GM19467 (cell line): ENCODE measurements at regions not wholly inside any gene's neighbourhood (a gene's known extent, or its start where the extent isn't known, plus 50 kb on each side); places are given as distances from the start of the nearest gene placed in this dataset.
A peak's percentile ranks its signal among the peaks of the same experiment; 100 is the strongest.

Experiments used
- ATAC-seq: cut with Tn5 transposase; IDR thresholded peaks from one replicate; pipeline ENCODE4 v1.9.1; 2021; ENCODE audit warnings: mild to moderate bottlenecking, moderate library complexity; ENCODE audit not compliant: unreplicated experiment

DNA sequence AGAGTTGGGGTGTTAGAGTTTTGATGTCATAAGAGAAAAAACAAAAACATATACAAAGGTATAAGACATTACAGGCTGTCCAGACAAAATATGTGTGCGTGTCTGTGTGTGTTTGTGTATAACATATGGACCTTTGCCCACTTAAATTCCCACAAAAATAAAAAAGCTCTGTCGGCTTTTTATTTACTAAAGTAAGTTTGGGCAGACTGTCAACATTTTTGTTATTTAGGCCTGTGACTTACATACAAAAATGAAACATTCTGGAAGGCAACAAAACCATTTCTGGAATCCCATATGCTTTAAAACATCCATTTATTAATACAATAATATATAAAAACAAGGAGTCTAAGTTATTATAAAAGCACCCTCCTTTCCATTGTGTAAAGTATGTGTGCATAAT lies 960.1 kb upstream of the FAT3 start:
- ATAC-seq: no peak

DNA sequence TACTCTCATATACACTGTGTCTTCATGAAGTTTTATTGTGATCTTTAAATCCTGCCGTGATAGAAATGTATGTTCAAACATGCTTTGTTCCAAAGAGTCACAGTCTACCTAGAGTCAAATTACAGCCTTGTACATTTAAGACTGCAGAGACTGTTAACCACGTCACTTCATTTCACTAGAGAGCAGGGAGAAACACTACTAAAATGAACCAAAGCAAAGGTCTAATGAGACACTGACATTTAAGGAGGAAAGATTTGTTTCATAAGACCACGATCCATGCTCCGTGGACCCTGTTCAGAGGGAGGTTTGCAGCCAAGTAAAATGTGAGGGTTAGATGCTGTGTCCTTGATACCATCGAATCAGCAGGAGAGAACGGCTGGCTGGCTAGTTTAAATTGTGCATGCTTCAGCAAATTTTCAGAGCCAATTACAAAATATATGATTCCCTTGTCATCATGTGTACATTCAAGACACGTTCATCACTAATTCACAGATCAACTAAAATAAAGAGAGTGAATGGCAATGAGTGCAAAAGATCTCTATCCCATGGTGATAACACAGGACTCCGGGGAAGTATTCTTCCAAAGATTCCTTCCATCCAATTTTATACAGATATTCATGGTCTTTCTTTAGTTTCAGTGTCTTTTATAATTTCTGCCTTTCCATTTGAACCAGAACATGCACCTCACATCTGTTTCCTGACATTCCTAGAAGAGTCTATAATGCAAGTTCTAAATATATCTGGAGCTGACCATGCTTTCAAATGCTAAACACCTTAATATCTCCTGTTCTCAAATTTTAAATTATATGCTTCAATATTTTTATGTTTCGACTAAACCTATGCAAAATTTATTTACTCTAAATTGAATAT lies 960.9 kb upstream of the FAT3 start:
- ATAC-seq: no peak

DNA sequence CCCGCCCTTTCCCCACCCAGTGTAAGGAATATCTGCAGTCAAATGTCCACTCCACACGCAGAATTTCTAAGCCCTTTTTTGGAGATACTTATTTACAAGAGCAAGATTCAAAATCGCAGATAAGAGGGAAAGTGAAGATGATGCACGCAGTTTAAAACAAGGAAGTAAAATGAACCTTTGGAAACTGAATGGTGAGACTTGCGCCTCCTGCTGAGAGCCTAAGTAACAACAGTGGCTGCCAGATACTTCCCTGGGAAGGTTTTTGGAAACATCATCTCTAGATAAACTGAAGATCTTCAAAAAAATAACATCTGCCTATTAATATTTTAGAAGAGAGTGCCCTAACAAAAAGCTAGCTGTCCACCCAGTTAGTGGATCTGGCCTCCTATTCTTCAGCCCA lies 963.1 kb upstream of the FAT3 start:
- no peak for ATAC-seq

DNA sequence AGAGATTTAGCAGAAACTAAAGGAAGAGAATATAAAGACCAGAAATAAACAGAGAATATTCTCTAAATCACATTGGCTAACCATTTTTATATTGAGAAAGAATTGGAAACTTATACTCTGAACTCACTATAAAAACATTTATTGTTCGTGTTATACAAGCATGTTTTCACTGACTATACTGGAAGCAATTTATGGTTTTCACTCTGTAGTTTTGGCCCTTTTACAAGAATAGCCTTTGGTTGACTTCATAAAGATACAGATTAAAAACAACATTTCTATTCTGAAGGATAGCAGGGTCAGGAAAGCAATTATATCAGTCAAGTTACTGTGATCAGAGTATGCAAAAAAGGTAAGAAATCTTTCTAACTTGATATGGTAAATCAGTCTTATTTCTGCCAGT lies 965.7 kb upstream of the FAT3 start:
- ATAC-seq: no peak

DNA sequence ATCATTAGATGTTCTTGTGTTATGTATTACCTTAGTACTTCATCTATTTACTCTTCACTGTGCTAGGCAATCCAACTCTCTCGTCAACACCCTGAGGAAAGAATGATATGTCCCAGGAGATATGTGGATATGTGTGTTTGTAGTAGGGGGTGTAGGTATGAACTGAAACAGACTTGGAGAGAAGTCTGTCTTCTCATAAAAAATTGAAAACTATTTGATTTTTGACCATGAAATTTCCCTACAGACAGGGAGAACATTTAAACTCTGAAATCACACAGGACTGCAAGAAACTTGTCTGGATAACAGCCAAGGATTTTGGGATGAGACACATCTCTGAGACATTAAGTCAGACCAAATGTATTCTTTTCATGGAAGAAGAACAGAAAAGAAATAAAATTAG lies 967.0 kb upstream of the FAT3 start:
- no peak for ATAC-seq

DNA sequence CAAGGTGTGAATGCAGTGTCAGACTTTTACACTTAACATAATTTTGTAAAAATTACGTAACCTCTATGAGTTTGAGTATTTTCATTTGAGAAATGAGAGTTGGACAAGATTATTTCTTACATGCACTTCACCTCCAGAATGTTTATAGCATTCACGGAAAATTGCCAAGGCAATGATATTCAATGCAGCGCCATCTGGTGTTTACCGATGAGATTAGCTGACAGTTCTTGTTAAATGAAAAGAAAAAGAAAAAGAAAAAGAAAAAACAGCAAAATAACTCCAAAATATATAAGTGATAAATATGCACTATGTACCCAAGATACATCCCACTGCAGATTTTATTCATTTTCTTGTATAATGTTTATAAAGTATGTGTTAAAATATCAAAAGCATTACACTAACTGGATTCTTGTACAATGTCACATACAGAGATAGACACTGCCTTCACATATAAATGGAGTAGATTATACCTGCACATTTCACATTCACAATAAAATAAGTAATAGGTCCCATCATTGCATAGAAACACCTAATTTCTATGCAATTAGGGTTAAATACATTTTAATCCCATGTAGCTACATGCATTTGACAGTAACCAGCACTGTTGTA lies 976.3 kb upstream of the FAT3 start:
- ATAC-seq: peak; percentile 56

DNA sequence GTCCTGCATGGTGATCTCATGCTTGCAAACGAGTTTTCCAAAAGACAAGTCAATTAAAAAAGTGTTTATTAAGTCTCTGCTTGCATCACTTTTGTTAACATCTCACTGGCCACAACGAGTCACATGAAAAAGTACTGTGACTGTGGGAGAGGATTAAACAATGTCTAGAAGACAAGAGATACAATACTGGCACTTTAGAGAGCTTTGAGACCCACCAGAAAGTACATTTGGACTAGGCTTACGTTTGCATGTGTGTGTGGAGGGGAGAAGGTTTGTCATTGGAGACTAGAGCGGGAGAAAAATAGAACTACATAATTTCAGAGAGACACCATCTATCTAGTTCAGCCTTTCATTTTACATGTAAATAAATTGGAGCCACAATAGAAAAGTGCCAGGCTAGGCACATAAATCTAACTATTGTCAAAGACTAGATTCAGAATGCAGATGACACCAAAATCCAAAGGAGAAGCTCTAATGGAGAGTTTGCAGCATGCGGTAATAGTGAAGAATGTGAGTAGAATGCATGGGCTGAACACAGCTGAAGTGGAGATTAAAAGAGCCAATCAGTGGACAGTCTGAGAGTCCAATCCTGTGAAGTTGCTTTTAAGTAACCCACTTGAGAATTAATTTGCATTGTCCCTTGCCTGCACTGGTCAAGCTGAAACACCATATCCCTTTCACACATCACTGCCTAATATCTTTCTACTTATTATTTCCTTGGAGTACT lies 977.4 kb upstream of the FAT3 start:
- no peak for ATAC-seq

DNA sequence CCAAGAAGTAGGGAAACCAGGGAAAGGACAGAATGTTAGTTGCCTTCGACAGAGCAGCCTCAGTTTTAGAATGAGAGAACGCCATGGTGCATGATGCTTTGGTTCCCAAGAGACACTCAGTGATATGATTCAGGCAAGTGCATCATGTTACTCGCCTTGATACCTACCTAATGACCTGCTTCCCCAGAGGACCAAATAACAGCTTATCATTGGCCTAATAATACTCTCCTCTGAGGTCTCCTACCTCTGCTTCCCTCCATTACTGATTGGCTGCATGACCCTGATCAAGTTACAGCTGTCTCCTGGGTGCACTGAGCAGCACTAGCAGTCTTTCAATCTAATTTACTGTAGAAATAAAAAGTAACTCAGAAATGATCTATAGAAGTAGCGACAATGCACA lies 979.7 kb upstream of the FAT3 start:
- ATAC-seq: no peak

DNA sequence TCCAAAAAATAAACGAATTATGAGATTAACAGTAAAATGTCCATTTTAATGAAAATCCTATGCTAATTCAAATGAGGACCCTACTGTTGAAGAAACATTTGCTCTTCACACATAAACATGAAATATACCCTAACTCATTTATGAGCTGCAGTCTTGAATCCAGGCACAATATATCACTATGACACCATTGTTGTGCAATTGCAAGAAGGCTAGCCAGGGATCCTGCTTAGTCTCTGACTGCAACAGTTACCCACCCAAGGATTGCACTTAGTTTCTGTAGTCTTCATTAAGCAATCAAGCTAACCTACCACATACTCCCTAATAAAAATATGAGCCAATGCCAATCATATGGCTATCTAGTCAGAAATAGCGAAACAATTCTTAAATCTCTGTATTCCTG lies 981.0 kb upstream of the FAT3 start:
- ATAC-seq: no peak

DNA sequence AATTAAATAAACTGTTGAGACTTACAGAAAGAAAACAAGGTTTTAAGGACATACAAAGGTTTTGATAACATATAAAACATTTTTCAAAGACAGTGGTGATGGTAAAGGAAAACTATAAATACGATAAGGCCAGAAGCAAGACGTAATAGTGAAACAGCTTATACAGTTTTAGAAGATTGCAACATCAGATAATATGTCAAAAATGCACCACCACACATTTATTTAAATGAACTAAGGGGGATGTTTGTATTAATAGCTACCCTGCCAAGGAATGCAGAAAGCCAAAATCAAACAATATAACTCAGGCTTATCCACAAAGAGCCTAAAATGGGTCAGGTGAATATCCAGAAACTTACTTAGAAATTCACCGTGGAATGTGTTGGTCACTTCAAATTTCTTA lies 981.6 kb upstream of the FAT3 start:
- no peak for ATAC-seq

DNA sequence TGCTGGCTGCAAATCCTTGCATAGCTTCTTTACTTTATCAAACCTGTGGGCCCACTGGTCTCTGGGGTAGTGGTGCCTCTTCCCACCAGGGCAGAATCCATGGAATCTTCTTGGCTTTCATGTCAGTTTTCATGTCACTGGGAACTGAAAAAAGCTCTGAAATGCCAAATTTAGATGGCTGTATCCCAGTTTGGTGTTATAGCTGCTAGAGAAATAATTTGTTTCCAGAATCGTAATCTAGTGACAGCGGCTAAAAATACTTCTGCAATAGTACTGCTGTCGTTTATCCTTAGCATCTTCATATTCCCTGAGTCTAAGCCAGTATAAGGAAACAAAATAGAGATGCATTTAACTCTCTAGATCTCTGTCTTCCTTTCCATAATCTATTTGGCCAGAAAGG lies 983.4 kb upstream of the FAT3 start:
- ATAC-seq: no peak

DNA sequence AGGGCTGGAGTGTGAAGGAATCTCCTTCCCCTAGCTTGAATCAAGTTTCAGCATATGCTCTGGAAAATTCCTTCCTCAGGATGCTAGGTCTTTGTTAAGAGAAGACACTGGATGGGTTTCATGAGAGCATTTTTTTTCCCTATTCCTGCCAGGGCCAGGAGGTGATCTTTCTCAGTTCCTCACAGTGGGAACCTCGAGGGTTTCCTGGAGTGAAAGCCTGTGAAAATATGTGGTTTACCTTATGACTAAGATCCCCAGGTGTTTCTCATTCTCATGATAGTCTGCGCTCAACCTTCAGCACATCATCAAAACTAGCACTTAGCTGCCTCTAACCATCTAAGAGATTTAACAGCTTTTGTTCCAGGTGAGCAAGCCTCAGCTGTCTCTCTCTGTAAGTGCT lies 985.3 kb upstream of the FAT3 start:
- no peak for ATAC-seq

DNA sequence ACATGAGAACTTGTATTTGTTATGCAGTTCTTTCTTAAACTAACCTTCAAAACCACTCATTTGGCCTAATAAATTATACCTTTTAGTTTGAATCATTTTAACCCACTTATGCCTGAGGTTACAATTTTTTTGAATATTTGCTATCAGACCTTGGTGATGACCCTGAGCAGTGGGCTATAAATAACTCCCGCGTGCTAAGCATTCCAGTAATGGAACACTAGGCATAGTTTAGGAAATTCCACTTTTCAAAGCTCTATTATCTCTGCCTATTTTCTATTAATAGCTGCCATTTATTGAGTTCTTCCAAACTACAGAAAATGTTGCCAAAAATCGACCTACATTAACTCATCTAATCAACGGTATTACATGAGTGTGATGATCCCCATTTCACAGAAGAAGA lies 993.4 kb upstream of the FAT3 start:
- no peak for ATAC-seq

DNA sequence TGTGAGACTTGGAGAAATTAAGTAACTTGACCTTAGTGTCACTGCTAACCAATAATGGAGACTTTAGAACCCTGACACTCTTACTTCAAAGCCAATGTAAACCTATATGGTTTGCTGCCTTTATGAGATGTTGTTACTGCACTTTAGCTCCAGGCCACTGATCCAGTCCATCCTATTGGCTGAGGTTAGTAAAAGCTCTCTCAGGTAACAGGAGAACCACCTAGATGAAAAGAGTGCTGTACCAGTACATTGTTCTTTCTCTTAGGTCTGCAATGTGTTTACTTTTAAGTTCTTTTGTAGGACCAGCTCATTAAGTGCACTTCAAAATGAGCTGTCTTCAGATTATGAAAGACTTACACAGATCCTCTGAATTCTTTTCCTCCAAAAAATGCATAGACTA lies 994.0 kb upstream of the FAT3 start:
- ATAC-seq: no peak

DNA sequence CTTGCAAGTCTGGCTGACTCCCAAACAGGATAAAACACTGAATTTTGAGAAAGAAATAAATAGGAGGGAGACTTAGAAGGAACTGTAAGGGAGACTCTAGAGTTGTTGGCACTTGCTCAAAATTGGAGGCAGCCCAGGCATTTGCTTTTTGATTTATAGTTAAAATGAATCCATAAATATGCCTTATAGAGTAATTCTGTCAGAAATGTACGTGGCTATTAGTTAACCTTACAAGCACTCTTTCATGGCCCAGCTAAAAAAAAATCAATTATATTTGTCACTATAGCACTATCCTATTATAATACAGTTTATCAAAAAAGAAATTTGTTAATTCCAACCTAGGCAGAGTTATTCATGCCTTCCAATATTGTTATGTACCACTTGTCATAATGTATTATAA lies 1000.0 kb upstream of the CHORDC1 start:
- ATAC-seq: no peak

DNA sequence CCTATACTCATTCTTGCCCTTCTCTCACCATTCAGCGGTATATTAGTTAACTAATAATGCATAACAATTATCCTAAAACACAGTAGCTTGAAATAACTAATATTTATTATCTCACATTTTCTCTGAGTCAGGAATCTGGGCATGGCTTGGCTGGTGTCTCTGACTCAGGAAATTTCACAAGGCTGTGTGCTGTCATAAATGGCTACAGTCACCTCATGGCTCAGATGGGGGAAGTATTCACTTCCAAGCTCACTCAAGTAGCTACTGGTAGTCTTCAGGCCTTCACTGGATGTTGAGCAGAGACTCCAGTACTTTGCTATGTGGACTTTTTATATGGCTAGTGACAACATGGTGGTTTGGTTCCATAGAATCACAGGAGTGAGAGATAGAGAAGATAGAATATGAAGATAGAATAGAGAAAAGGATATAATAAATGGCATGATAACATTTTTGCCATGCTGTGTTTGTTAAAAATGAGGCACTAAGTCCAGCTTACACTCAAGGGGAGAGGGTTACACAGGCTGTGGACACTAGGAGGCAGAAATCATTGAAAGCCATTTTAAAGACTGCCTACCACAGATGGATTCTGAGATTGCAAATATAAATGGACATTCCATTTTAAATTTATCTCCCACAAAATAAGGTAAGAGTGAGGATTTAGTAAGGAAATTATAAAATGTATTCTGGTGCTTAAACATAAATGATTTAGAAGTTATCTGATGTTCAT lies 997.8 kb upstream of the CHORDC1 start:
- ATAC-seq: no peak

DNA sequence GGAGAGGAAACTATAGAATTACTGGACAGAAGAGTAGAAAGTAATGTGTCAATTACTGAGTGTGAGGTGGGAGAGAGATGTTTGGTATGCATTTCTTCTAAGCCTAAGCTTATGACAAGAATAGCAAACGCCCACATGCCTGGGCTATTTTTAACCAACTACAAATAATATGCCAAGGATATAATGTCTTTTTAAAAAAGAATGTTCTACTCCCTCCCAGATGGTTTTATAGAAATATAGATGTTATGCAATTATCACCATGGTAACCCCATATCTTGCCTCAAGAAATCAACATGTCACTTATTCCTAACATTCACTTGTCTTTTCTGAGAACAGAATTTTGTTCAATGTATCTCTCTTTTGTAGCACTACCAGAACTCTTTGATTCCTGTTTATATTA lies 996.7 kb upstream of the CHORDC1 start:
- ATAC-seq: no peak

DNA sequence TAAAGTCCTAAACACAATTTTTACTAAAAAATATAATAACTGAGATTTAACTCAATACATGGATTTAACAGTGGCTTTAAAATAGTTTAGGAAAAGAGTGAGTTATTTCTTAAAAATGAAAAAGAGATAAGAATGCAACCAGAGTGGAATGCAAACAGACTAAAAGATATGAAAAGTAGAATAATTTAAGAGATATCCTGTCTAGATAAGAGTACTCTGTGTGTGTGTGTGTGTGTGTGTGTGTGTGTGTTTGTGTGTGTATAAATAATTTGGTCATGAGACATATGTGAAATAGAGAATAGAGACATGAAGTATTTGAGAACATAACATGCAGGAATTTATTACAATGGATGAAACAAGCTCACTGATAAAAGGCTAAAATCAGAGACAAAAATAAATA lies 986.9 kb upstream of the CHORDC1 start:
- ATAC-seq: no peak

DNA sequence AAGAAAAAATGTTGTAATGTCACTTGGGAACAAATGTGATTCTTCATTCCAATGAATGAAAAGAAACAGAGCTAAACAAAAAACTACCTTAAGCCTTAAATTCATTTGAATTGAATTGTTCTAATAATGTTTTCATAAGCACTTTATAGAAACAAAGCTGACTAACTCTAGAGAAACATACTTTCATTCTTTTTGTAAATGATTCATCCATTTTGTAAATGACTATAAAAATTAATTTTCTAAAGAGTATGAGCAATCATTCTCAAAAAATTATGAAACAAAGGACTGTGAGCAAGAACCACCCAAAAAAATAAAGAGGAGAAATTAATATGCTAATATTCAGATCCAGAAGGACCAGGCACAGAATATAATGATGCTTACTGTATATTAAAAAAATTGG lies 986.5 kb upstream of the CHORDC1 start:
- ATAC-seq: no peak

DNA sequence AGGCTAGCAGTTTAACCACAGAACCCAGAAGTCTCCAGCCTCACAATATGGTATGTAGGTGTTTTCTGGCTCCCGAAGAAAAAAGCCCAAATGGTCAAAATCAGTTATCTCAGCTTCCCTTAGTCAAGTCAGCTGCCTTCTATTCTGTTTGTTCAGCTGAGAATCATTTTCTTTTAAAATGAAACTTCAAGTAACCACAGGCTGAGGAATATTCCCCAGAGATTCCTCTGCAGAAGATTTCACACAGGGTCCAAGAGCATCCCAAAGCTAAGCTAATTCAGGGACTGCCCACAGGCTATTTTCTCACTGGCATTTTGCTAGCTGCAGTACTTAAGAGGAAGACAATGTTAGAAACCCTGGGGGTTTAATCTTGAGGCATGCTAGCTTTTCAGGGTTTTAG lies 977.0 kb upstream of the CHORDC1 start:
- no peak for ATAC-seq

DNA sequence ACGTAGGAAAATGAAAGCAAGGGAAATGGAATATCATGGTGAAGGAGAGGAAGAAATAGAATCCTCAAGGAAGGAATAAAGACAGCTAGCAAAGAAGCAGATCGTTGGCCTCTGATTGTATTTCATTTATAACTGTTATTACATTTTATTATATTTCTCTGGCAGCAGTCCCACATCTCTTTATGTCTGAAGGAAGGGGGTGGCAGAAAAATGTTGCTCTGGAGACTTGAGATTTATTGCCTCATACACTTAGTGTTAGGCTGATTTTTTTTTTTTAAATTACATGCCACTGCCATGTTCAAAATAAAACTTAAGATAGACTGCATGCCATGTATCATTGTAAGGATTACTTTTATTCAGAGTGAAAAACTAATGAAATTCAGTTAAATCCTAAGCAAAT lies 971.7 kb upstream of the CHORDC1 start:
- ATAC-seq: no peak
